WERI-Rb-1 (cell line): ENCODE measurements at regions not wholly inside any gene's neighbourhood (a gene's known extent, or its start where the extent isn't known, plus 50 kb on each side); places are given as distances from the start of the nearest gene placed in this dataset.

ENCODE experiments used
- DNase-seq: peaks from one replicate; pipeline ENCODE4 v3.0.0-alpha.2; 2020
- H3K27ac ChIP-seq: fragments of 250-450 bp; sonication (Bioruptor Pico); 2 replicates; pipeline ENCODE4 v1.5.1; 2020; ENCODE audit warnings: mild to moderate bottlenecking, moderate library complexity
- H3K27me3 ChIP-seq: fragments of 250-450 bp; sonication (Bioruptor Pico); 2 replicates; pipeline ENCODE4 v1.5.1; 2021; ENCODE audit warnings: mild to moderate bottlenecking, low read depth, moderate library complexity; ENCODE audit not compliant: insufficient read depth, severe bottlenecking
- H3K36me3 ChIP-seq: fragments of 250-450 bp; sonication (Bioruptor Pico); 2 replicates; pipeline ENCODE4 v1.5.1; 2020; ENCODE audit warnings: mild to moderate bottlenecking, moderate library complexity
- H3K4me3 ChIP-seq: 2 replicates; pipeline ENCODE4 v1.5.1; 2011; ENCODE audit warnings: low read depth, mild to moderate bottlenecking, control low read depth, low read length
- H3K9me3 ChIP-seq: fragments of 250-450 bp; sonication (Bioruptor Pico); 2 replicates; pipeline ENCODE4 v1.5.1; 2021; ENCODE audit warnings: mild to moderate bottlenecking, moderate library complexity; ENCODE audit not compliant: severe bottlenecking
- TF ChIP-seq, protein P1 (sequence below): IDR thresholded peaks from 2 replicates; pipeline ENCODE4 v1.5.1; 2011; ENCODE audit warnings: low read depth, mild to moderate bottlenecking, control low read depth, inconsistent platforms, low read length

DNA sequence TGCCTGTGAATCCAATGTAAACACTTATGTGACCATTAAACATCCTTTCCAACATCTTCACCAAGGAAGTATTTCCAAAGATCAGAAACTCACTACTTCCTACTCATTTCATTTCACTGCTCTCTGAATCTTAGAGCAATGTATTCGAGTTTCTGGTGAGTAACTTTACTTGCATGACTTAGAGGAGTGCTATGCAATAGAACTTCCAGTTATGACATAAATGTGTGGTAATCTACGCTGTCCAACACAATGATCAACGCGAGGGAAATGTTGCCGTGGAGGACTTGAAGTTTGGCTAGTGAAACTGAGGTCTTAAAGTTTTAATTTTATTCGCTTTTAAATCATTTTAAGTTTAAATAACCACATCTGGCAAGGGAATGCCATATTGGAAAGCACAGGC is 1326.3 kb downstream of the XPNPEP1 start:
- Histone ChIP-seq H3K27ac (no peak overlapping the region), H3K4me3 (no peak overlapping the region), H3K9me3 (no peaks in the 10 kb centered on the region), H3K27me3 (no peaks in the 10 kb centered on the region), H3K36me3 (no peaks in the 10 kb centered on the region)
- TF ChIP-seq, protein P1, sequence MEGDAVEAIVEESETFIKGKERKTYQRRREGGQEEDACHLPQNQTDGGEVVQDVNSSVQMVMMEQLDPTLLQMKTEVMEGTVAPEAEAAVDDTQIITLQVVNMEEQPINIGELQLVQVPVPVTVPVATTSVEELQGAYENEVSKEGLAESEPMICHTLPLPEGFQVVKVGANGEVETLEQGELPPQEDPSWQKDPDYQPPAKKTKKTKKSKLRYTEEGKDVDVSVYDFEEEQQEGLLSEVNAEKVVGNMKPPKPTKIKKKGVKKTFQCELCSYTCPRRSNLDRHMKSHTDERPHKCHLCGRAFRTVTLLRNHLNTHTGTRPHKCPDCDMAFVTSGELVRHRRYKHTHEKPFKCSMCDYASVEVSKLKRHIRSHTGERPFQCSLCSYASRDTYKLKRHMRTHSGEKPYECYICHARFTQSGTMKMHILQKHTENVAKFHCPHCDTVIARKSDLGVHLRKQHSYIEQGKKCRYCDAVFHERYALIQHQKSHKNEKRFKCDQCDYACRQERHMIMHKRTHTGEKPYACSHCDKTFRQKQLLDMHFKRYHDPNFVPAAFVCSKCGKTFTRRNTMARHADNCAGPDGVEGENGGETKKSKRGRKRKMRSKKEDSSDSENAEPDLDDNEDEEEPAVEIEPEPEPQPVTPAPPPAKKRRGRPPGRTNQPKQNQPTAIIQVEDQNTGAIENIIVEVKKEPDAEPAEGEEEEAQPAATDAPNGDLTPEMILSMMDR, result no peak
- no peak for DNase-seq

DNA sequence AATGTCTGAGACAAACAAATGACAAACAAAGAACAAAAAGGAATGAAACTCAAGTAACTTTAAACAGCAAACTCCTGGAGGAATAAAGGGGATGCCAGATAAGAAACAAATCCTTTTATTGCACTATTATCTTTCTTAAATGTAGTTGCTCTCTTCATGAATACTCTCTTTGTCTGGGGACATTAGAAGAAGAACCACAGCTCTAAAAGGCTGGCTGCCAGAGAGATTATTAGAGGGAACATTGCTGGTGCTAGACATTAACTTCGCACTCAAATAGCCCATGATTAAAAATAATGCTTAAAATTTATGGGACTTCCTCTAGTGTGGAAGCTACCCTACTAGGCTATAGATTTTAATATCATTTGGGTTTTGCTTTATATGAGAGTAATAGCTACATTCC is 1330.4 kb downstream of the XPNPEP1 start:
- no peak for DNase-seq

DNA sequence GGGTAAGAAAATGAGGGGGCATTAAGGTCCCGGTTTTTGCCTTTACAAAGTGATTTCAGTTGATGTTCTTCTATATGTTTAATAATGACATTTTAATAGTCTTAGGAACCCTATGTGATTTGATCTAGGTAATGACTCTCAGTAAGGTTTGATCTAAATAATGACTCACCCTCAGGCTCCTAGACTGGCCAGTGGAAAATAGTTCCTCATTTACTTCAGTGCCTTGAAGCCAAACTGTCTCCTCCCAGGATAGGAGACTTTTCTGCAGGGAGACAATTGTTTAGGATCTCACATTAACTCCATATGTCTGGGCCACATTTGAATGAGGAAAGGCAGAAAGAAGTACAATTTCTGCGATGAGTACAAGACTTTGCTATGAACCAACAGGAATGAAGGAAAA is 1331.9 kb downstream of the XPNPEP1 start:
- TF ChIP-seq, protein P1, result no peak
- Histone ChIP-seq H3K27ac (no peak overlapping the region), H3K36me3 (no peaks in the 10 kb centered on the region), H3K4me3 (no peak overlapping the region), H3K9me3 (no peaks in the 10 kb centered on the region), H3K27me3 (no peaks in the 10 kb centered on the region)
- no peak for DNase-seq

More for the DNA sequence above, 1330.4 kb downstream of the XPNPEP1 start:
- Histone ChIP-seq H3K27me3 (no peaks in the 10 kb centered on the region), H3K27ac (no peak overlapping the region), H3K4me3 (no peak overlapping the region), H3K36me3 (no peaks in the 10 kb centered on the region), H3K9me3 (no peaks in the 10 kb centered on the region)
- TF ChIP-seq, protein P1, result no peak

DNA sequence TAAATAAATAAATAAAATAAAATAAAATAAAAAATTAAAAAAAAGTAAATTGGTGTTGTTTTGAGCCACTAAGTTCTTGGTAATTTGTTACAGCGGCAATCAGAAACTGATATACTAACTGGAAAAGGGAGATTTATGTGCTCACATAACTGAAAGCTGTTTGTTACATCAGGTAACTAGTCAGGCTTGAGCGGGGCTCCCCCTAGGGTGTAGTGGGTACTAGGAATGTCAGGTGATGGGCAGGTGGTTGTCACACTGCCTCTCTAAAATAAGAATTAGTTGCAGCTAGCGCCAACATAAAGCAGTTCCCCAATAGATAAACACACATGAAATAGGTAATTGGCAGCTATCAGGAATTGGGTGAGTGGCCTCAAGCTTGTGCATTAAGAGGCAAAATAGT is 1336.9 kb downstream of the XPNPEP1 start:
- TF ChIP-seq, protein P1, result no peak
- Histone ChIP-seq H3K27ac (no peak overlapping the region), H3K9me3 (no peaks in the 10 kb centered on the region), H3K36me3 (no peaks in the 10 kb centered on the region), H3K27me3 (no peaks in the 10 kb centered on the region), H3K4me3 (no peak overlapping the region)
- no peak for DNase-seq

DNA sequence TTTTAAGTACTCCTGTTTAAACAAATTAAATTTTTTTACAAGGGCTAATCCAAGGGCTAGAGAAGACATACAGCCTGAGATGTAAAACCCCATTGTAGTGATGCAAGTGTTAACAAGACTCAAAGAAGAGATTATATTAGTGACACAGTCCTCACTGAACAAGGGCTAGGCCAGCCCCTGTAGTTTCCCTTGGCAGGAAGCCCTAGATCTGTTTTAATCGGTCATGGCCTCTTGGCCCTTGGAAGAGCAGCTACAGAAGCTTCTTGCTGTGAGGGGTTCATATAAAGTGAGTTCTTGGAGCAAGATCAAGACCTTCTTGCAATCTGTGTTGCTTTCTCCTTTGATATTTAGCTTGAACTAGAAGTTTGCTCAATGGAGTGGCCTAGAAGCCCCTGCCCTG is 1339.4 kb downstream of the XPNPEP1 start:
- TF ChIP-seq, protein P1, result no peak
- peak; percentile 9 for DNase-seq
- Histone ChIP-seq H3K4me3 (no peak overlapping the region), H3K36me3 (no peaks in the 10 kb centered on the region), H3K9me3 (no peaks in the 10 kb centered on the region), H3K27me3 (no peaks in the 10 kb centered on the region), H3K27ac (no peak overlapping the region)

DNA sequence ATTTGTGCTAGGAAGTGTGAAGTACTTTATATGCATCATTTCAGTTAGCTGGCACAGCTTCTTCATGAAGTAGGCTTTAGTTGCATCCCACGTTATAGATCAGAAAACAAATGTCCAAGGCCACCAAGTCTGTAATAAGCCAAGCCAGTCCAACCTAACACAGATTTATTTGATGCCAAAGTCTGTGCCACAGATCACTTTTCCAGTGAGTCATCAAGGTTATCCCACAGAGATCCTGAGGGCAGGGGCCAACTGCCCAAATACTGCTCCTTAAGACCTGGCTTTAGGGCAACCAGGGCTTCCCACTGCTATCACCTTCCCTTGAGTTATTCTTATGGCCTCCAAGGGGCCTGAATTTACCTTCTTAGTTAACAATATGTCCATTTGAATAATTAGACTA is 1340.4 kb downstream of the XPNPEP1 start:
- Histone ChIP-seq H3K4me3 (no peak overlapping the region), H3K36me3 (no peaks in the 10 kb centered on the region), H3K27me3 (no peaks in the 10 kb centered on the region), H3K9me3 (no peaks in the 10 kb centered on the region), H3K27ac (no peak overlapping the region)
- no peak for DNase-seq
- TF ChIP-seq, protein P1, result no peak
